Kidney (tissue), 13 donors: ENCODE measurements at regions not wholly inside any gene's neighbourhood (a gene's known extent, or its start where the extent isn't known, plus 50 kb on each side); places are given as distances from the start of the nearest gene placed in this dataset.
"Not testable (repeated sequence)": the region's sequence is repeated elsewhere in the genome, so short reads cannot be mapped to it uniquely, and the experiment has no call there.

ENCODE experiments used
- DNase-seq, 5 donors: peaks; one replicate each; pipeline ENCODE4 v3.0.0-alpha.2; 2013 to 2020
- FAIRE-seq: peaks from 2 replicates; lab custom pipeline; 2012; peaks lifted over from hg19 to GRCh38; lab: Jason Lieb, UNC
- H3K27ac ChIP-seq, 2 donors: one replicate each; pipeline ENCODE4 v1.7.0; 2013; ENCODE audit warnings: low read depth in 2 of 2, low read length in 2 of 2, inconsistent platforms in 1 of 2
- H3K27me3 ChIP-seq: one replicate; pipeline ENCODE4 v1.7.1; 2013; ENCODE audit warnings: low read length, inconsistent platforms; ENCODE audit not compliant: control insufficient read depth, insufficient read depth
- H3K36me3 ChIP-seq, 3 donors: one replicate each; pipeline versions ENCODE4 v1.7.0 to v1.7.1; 2013; ENCODE audit warnings: low read length in 3 of 3, control low read depth in 1 of 3, inconsistent platforms in 1 of 3; ENCODE audit not compliant: insufficient read depth in 3 of 3, control insufficient read depth in 2 of 3
- H3K4me1 ChIP-seq, 3 donors: one replicate each; pipeline versions ENCODE4 v1.7.0 to v1.7.1; 2013; ENCODE audit warnings: low read length in 3 of 3, inconsistent platforms in 1 of 3, low read depth in 1 of 3; ENCODE audit not compliant: control insufficient read depth in 2 of 3, insufficient read depth in 2 of 3
- H3K4me3 ChIP-seq, 3 donors: one replicate each; pipeline versions ENCODE4 v1.7.0 to v1.8.1; 2013; ENCODE audit warnings: low read length in 3 of 3, control low read depth in 1 of 3, inconsistent platforms in 1 of 3
- H3K9ac ChIP-seq, 3 donors: one replicate each; pipeline versions ENCODE4 v1.7.0 to v1.7.1; 2013; ENCODE audit warnings: low read length in 3 of 3, control low read depth in 1 of 3, inconsistent platforms in 1 of 3
- H3K9me3 ChIP-seq, 3 donors: one replicate each; pipeline versions ENCODE4 v1.7.0 to v1.7.1; 2013; ENCODE audit warnings: low read length in 3 of 3, control low read depth in 1 of 3, inconsistent platforms in 1 of 3; ENCODE audit not compliant: control insufficient read depth in 2 of 3, insufficient read depth in 1 of 3
- intact Hi-C: fragments of 100-400 bp; cut with DNase I; formaldehyde crosslinking; loops from one replicate; pipeline ENCODE4 v1.11.1; 2022
- TF ChIP-seq, protein P1 (sequence below): IDR thresholded peaks from 3 replicates; pipeline ENCODE4 v1.5.1; 2012; ENCODE audit warnings: mild to moderate bottlenecking, moderate library complexity, borderline replicate concordance; ENCODE audit not compliant: insufficient read depth; ENCODE audit errors: extremely low read depth
- donor health status: control.
- donor health status: control.
- donor health status: control.
- donor health status: control.
- donor health status: control.
- donor health status: DM: yes; HTN: yes; CAD: no.
- donor health status: Normal renal cell carcinoma (clear cell type).

GRCh38 chr4:85132117-85132516 is 165.6 kb upstream of the WDFY3 start:
- DNase-seq (no peak), FAIRE-seq (no peak)
- no peaks in the 10 kb centered on the region for H3K9me3 ChIP-seq
- no peak overlapping the region for H3K9ac ChIP-seq
- H3K4me3 ChIP-seq, result no peak overlapping the region
- TF ChIP-seq, protein P1, sequence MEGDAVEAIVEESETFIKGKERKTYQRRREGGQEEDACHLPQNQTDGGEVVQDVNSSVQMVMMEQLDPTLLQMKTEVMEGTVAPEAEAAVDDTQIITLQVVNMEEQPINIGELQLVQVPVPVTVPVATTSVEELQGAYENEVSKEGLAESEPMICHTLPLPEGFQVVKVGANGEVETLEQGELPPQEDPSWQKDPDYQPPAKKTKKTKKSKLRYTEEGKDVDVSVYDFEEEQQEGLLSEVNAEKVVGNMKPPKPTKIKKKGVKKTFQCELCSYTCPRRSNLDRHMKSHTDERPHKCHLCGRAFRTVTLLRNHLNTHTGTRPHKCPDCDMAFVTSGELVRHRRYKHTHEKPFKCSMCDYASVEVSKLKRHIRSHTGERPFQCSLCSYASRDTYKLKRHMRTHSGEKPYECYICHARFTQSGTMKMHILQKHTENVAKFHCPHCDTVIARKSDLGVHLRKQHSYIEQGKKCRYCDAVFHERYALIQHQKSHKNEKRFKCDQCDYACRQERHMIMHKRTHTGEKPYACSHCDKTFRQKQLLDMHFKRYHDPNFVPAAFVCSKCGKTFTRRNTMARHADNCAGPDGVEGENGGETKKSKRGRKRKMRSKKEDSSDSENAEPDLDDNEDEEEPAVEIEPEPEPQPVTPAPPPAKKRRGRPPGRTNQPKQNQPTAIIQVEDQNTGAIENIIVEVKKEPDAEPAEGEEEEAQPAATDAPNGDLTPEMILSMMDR, result no peak
- H3K4me1 ChIP-seq, result no peaks in the 10 kb centered on the region
- intact Hi-C loops, result no loop called here
- no peaks in the 10 kb centered on the region for H3K36me3 ChIP-seq
- no peak overlapping the region for H3K27ac ChIP-seq
- no peaks in the 10 kb centered on the region for H3K27me3 ChIP-seq

DNA sequence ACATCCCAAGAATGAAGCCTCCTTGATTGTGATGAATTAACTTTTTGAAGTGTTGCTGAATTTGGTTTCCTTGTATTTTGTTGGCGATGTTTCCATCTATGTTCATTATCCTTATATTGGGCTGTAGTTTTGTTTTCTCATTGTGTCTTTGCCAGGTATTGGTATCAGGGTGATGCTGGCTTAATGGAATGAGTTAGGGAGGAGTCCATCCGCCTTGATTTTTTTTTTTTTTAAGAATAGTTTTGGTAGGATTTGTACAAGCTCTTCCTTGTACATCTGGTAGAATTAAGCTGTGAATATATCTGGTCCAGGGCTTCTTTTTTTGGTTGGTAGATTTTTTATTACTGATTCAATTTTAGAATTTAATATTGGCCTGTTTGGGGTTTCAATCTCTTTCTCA is 166.1 kb upstream of the WDFY3 start:
- FAIRE-seq (no peak), DNase-seq (no peak)
- Histone ChIP-seq H3K27me3 (no peaks in the 10 kb centered on the region), H3K9ac (no peak overlapping the region), H3K4me1 (no peaks in the 10 kb centered on the region), H3K36me3 (no peaks in the 10 kb centered on the region), H3K27ac (no peak overlapping the region), H3K4me3 (no peak overlapping the region), H3K9me3 (no peaks in the 10 kb centered on the region)
- intact Hi-C loops, result no loop called here
- TF ChIP-seq, protein P1, result no peak

DNA sequence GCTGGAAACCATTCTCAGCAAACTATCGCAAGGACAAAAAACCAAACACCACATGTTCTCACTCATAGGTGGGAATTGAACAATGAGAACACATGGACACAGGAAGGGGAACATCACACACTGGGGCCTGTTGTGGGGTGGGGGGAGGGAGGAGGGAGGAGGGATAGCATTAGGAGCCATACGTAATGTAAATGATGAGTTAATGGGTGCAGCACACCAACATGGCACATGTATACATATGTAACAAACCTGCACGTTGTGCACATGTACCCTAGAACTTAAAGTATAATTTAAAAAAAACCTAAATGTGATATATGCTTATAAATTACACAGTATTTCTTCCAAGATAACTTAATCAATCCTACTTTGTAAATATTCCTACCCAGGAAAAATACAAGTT is 173.3 kb upstream of the WDFY3 start:
- H3K27me3 ChIP-seq, FAIRE-seq, H3K27ac ChIP-seq, H3K4me1 ChIP-seq, H3K9ac ChIP-seq, DNase-seq, H3K9me3 ChIP-seq, intact Hi-C loops, H3K36me3 ChIP-seq, H3K4me3 ChIP-seq: not testable (repeated sequence)

DNA sequence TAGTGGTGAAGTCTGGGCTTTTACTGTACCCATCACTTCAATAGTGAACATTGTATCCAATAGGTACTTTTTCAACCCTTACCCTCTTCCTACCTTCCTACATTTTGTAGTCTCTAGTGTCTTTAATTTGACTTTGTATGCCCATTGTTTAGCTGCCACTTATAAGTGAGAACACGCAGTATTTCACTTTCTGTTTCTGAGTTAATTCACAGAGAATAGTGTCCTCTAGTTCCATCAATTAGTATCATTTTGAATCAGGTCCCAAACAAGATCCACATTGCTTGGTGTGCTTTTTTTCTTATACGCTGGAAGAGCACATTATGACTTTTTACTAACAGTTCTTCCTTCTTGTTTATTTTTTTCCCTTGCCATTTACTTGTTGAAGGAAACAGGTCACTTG is 176.0 kb upstream of the WDFY3 start:
- intact Hi-C loops, result no loop called here
- no peak for FAIRE-seq

More for the DNA sequence above, 176.0 kb upstream of the WDFY3 start:
- Histone ChIP-seq H3K36me3 (no peaks in the 10 kb centered on the region), H3K27ac (no peak overlapping the region), H3K27me3 (no peaks in the 10 kb centered on the region), H3K9me3 (no peaks in the 10 kb centered on the region), H3K4me1 (no peaks in the 10 kb centered on the region), H3K9ac (no peak overlapping the region), H3K4me3 (no peak overlapping the region)
- no peak for DNase-seq
- TF ChIP-seq, protein P1, result no peak
